ENCODE measurements at regions not wholly inside any gene's neighbourhood (a gene's known extent, or its start where the extent isn't known, plus 50 kb on each side); places are given as distances from the start of the nearest gene placed in this dataset.
"Not testable (repeated sequence)": the region's sequence is repeated elsewhere in the genome, so short reads cannot be mapped to it uniquely, and the experiment has no call there.

GRCh38 chr9:33721674-33722358 is 73.5 kb upstream of the PRSS3 start:
- H3K4me3 ChIP-seq (ENCODE audit: control insufficient read depth, low read depth, low read length): no peak overlapping the region
- TF ChIP-seq CTCF (conservative IDR thresholded peaks at IDR 0.05; ENCODE audit: control insufficient read depth, insufficient read depth, low read depth, low read length): peak; percentile 99
- peak; percentile 77 for DNase-seq (ENCODE audit: low read depth)

GRCh38 chr9:33722359-33722675 is 73.0 kb upstream of the PRSS3 start:
- DNase-seq (ENCODE audit: low read depth): no peak
- TF ChIP-seq CTCF (conservative IDR thresholded peaks at IDR 0.05; ENCODE audit: control insufficient read depth, insufficient read depth, low read depth, low read length): no peak
- H3K4me3 ChIP-seq (ENCODE audit: control insufficient read depth, low read depth, low read length): no peak overlapping the region

GRCh38 chr9:33728613-33729012 is 66.7 kb upstream of the PRSS3 start:
- H3K4me3 ChIP-seq (ENCODE audit: control insufficient read depth, low read depth, low read length): no peak overlapping the region
- DNase-seq (ENCODE audit: low read depth): no peak
- no peak for TF ChIP-seq CTCF (conservative IDR thresholded peaks at IDR 0.05; ENCODE audit: control insufficient read depth, insufficient read depth, low read depth, low read length)

GRCh38 chr9:33731142-33731541 is 64.2 kb upstream of the PRSS3 start:
- DNase-seq (ENCODE audit: low read depth): no peak
- TF ChIP-seq CTCF (conservative IDR thresholded peaks at IDR 0.05; ENCODE audit: control insufficient read depth, insufficient read depth, low read depth, low read length): no peak
- H3K4me3 ChIP-seq (ENCODE audit: control insufficient read depth, low read depth, low read length): no peak overlapping the region

GRCh38 chr9:33731625-33732024 is 63.7 kb upstream of the PRSS3 start:
- H3K4me3 ChIP-seq (ENCODE audit: control insufficient read depth, low read depth, low read length): no peak overlapping the region
- DNase-seq (ENCODE audit: low read depth): no peak
- TF ChIP-seq CTCF (conservative IDR thresholded peaks at IDR 0.05; ENCODE audit: control insufficient read depth, insufficient read depth, low read depth, low read length): no peak

- H3K4me3 ChIP-seq (ENCODE audit: control insufficient read depth, low read depth, low read length); DNase-seq (ENCODE audit: low read depth): not testable (repeated sequence)
Measured at GRCh38 chr9:33734247-33734940, 61.0 kb upstream of the PRSS3 start.

GRCh38 chr9:33734941-33735835 is 60.2 kb upstream of the PRSS3 start:
- not testable (repeated sequence) for DNase-seq (ENCODE audit: low read depth)

More at GRCh38 chr9:33734941-33735835, 60.2 kb upstream of the PRSS3 start:
- H3K4me3 ChIP-seq (ENCODE audit: control insufficient read depth, low read depth, low read length): not testable (repeated sequence)
